Activated CD4-positive, alpha-beta memory T cell treated with anti-CD3 and anti-CD28 coated beads, Interleukin-2, amount 10 ng/mL, durations not matched to agents 7 days and 5 days (primary cell): ENCODE measurements at regions not wholly inside any gene's neighbourhood (a gene's known extent, or its start where the extent isn't known, plus 50 kb on each side); places are given as distances from the start of the nearest gene placed in this dataset.

ENCODE experiments used
- CTCF ChIA-PET: fragments of 350-600 bp; sonication (Branson Sonifier 250); formaldehyde crosslinking; loops from one replicate; lab custom pipeline; 2021; ENCODE audit warnings: antibody characterized with exemption, inconsistent platforms; lab: Charles Lee
- POLR2A ChIA-PET: fragments of 350-600 bp; sonication (Branson Sonifier 250); formaldehyde crosslinking; loops from one replicate; lab custom pipeline; 2021; ENCODE audit warnings: antibody characterized with exemption; lab: Charles Lee
- DNase-seq: peaks from one replicate; pipeline ENCODE4 v3.0.0-alpha.2; 2020
- H3K27ac Mint-ChIP-seq: one replicate; pipeline ENCODE4 v1.8.0; 2021; ENCODE audit warnings: mild to moderate bottlenecking, mixed read lengths
- H3K27me3 Mint-ChIP-seq: one replicate; pipeline ENCODE4 v1.8.0; 2021; ENCODE audit warnings: mixed read lengths
- H3K36me3 Mint-ChIP-seq: one replicate; pipeline ENCODE4 v1.8.0; 2021; ENCODE audit warnings: low read depth, mixed read lengths
- H3K4me1 Mint-ChIP-seq: one replicate; pipeline ENCODE4 v1.8.0; 2021; ENCODE audit warnings: mixed read lengths
- H3K4me3 Mint-ChIP-seq: one replicate; pipeline ENCODE4 v1.8.0; 2021; ENCODE audit warnings: mild to moderate bottlenecking, mixed read lengths
- H3K9me3 Mint-ChIP-seq: one replicate; pipeline ENCODE4 v1.8.0; 2021; ENCODE audit warnings: mixed read lengths

DNA sequence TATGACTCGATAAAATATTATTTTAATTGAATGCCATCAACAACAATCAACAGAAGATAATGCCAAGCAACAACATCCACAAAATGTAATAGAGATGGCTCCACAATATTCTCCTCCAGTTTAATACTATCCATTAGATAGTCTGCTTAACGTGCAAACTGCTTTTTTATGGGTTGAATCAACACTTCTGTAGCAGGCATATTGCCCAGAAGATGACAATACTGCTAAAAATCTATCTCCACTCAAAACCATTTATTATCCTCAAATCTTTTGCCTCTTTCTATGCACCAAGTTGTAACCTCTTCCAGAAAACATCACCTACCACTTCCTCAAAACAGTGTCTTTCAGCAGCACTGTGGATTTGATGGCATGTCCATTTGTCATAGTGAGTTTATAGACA is 295.7 kb upstream of the LMCD1 start:
- no peak overlapping the region for H3K27ac Mint-ChIP-seq
- DNase-seq = no peak
- CTCF ChIA-PET = no interaction called here
- no peak overlapping the region for H3K4me3 Mint-ChIP-seq
- H3K9me3 Mint-ChIP-seq = no peaks in the 10 kb centered on the region
- H3K36me3 Mint-ChIP-seq = no peaks in the 10 kb centered on the region
- POLR2A ChIA-PET = no interaction called here
- H3K4me1 Mint-ChIP-seq = no peaks in the 10 kb centered on the region
- H3K27me3 Mint-ChIP-seq = no peaks in the 10 kb centered on the region

DNA sequence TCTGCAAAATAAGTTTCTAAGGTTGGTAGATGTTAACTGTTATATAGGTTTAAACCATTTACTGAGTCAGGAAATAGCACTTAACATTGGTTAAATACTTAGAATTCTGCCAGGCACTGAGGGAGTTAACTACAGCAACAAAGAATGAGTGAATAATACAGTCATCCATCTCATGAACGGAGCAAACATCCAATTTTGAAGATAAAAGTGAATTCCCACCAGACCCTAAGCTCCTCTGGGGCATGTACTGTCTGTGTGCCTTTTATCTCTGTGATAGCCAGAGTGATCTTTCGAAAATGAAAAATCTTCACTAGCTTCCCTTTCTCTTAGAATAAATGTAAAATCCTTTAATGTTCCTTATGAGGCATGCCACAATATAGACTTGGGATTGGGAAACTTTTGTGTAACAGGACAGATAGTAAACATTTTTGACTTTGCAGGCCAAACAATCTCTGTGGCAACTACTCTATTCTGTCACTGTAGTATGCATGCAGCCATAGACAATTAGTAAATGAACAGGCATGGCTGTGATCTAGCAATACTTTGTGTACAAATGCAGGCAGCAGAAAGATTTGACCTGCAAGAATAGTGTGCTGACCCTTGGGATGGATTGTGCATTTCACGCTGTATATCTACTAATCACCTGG is 294.5 kb upstream of the LMCD1 start:
- ChIA-PET CTCF (no interaction called here), POLR2A (no interaction called here)
- Mint-ChIP-seq H3K4me1 (no peaks in the 10 kb centered on the region), H3K9me3 (no peaks in the 10 kb centered on the region), H3K4me3 (no peak overlapping the region), H3K27me3 (no peaks in the 10 kb centered on the region), H3K36me3 (no peaks in the 10 kb centered on the region), H3K27ac (no peak overlapping the region)
- DNase-seq = no peak

DNA sequence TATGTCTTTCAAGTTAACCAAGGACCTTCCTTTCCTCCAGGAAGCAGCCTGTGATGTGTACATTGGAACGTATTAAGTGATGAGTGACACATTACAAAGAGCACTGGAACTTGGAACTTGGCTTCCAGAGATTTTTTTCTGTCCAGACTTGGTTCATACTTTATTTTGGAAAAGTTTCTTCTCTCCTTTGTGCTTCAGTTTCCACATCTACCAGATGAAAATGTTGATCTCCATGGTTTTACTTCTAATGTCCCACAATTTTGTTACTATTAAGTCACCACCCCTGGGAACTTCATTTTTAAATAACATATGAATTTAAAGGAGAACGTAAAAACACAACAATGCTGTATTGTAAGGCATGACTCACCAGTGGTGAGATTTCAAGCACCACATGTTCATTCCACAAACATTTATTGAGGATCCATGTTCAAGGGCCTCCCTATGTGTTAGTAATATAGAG is 290.7 kb upstream of the LMCD1 start:
- Mint-ChIP-seq H3K4me1 (no peaks in the 10 kb centered on the region), H3K36me3 (no peaks in the 10 kb centered on the region), H3K27me3 (no peaks in the 10 kb centered on the region), H3K4me3 (no peak overlapping the region), H3K27ac (no peak overlapping the region), H3K9me3 (no peaks in the 10 kb centered on the region)
- ChIA-PET CTCF (no interaction called here), POLR2A (no interaction called here)
- no peak for DNase-seq

DNA sequence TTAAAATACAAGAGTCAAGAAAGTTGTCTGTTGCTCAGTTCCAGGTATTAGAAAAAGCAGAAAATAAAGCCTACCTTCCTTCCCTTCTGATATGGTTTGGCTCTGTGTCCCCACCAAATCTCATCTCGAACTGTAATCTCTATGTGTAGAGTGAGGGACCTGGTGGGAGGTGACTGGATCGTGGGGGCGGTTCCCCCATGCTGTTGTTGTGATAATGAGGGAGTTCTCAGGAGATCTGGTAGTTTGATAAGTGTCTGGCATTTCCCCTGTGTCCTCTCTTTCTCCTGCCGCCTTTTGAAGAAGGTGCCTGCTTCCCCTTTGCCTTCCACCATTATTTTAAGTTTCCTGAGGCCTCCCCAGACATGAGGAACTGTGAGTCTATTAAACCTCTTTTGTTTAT is 288.8 kb upstream of the LMCD1 start:
- no peaks in the 10 kb centered on the region for H3K4me1 Mint-ChIP-seq
- no peak for DNase-seq
- H3K9me3 Mint-ChIP-seq = no peaks in the 10 kb centered on the region
- H3K4me3 Mint-ChIP-seq = no peak overlapping the region
- H3K27ac Mint-ChIP-seq = no peak overlapping the region
- no peaks in the 10 kb centered on the region for H3K36me3 Mint-ChIP-seq
- H3K27me3 Mint-ChIP-seq = no peaks in the 10 kb centered on the region
- CTCF ChIA-PET = no interaction called here
- POLR2A ChIA-PET = no interaction called here

DNA sequence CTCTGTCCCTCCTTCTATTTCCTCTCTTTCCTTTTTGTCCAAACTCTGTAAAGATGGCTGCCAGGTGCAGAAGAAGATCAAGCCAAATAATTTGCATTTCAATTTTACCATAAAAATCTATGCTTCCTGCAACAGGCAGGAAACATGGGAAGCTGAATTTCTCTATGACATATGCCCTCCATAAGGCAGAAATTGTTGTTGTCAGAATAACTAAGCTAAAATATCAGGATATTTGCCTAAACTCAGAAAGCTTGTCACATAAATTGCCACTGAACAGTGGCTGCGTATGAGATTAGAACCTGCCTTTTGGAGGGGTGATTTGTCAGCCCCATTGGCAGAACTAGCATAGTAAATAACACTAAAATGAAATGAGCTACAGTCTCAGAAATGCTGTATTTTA is 288.3 kb upstream of the LMCD1 start:
- DNase-seq = no peak
- POLR2A ChIA-PET = no interaction called here
- Mint-ChIP-seq H3K27ac (no peak overlapping the region), H3K4me3 (no peak overlapping the region), H3K27me3 (no peaks in the 10 kb centered on the region), H3K36me3 (no peaks in the 10 kb centered on the region), H3K9me3 (no peaks in the 10 kb centered on the region), H3K4me1 (no peaks in the 10 kb centered on the region)
- CTCF ChIA-PET = no interaction called here

DNA sequence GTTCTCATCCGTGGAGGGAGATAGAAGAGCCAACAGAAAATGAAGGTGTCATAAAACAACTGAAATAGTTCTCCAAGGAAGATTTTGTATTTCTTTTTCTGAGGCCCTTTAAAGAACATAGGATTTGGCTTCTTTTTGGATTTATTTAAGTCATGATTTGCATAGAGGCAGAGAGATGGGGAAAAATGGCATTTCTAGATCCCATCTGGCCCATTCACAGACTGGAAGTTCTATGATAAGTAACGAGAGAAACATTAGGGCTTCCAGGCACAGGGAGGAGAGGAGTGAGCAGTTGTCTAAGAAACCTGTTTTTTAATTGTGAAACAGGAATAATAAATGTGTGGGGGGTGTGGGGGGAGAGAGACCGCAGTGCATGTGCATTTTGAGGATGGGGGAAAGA is 285.8 kb upstream of the LMCD1 start:
- no peaks in the 10 kb centered on the region for H3K9me3 Mint-ChIP-seq
- POLR2A ChIA-PET = no interaction called here
- no peak for DNase-seq
- no peaks in the 10 kb centered on the region for H3K4me1 Mint-ChIP-seq
- H3K36me3 Mint-ChIP-seq = no peaks in the 10 kb centered on the region
- no peak overlapping the region for H3K27ac Mint-ChIP-seq
- no peaks in the 10 kb centered on the region for H3K27me3 Mint-ChIP-seq
- no peak overlapping the region for H3K4me3 Mint-ChIP-seq
- CTCF ChIA-PET = no interaction called here

DNA sequence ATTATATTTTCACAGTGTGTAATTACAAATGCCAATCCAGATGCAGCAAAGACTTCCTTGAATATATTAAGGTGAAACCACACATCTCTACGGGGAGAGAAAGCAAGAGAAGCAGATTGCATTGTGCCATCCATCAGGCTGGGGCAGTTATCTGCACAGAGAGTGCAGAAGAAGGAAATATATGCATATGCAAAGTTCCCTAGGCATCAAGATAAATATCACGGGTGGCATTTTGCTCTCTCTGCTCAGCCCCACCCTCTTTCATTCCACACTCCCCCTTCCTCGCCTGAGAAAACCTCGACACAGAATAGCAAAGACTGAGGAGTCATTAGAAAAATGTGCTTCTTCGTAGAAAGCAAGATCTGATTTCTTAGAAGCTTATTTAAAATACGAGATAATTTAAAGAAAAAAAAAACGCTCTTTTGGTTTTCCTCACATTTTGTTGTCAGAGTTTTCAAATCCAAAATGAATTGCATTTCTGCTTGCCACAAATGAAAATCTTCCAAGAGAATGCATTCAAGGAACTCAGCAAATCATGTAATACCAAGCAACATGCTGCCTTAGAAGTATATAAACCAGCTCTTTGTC is 283.2 kb upstream of the LMCD1 start:
- Mint-ChIP-seq H3K4me3 (no peak overlapping the region), H3K27me3 (no peaks in the 10 kb centered on the region)

DNA sequence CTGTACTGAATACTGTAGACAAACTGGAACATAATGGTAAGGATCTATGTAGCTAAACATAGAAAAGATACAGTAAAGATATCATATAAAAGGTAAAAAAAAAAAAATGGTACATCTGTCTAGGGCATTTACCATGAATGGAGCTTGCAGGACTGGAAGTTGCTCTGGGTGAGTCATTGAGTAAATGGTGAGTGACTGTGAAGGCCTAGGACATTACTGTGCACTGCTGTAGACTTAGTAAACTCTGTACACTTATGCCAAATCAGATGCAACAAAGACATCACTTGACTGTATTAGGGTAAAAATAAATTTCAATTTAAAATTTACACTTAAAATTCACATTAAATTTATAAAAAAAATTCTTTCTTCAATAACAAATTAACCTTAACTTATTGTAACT is 281.3 kb upstream of the LMCD1 start:
- POLR2A ChIA-PET = no interaction called here
- no peak for DNase-seq
- Mint-ChIP-seq H3K36me3 (no peaks in the 10 kb centered on the region), H3K27me3 (no peaks in the 10 kb centered on the region), H3K4me1 (no peaks in the 10 kb centered on the region), H3K27ac (no peak overlapping the region), H3K4me3 (no peak overlapping the region), H3K9me3 (no peaks in the 10 kb centered on the region)
- CTCF ChIA-PET = interaction anchor here (1.6 kb wide), 1 partner anchor 20 kb away, joined by 4 read pairs; no protein-coding TSS in a partner anchor

More for the DNA sequence above, 283.2 kb upstream of the LMCD1 start:
- no peak for DNase-seq
- Mint-ChIP-seq H3K36me3 (no peaks in the 10 kb centered on the region), H3K4me1 (no peaks in the 10 kb centered on the region), H3K9me3 (no peaks in the 10 kb centered on the region), H3K27ac (no peak overlapping the region)
- POLR2A ChIA-PET = no interaction called here
- CTCF ChIA-PET = interaction anchor here (2.7 kb wide), 1 partner anchor 21 kb away, joined by 11 read pairs; no protein-coding TSS in a partner anchor

DNA sequence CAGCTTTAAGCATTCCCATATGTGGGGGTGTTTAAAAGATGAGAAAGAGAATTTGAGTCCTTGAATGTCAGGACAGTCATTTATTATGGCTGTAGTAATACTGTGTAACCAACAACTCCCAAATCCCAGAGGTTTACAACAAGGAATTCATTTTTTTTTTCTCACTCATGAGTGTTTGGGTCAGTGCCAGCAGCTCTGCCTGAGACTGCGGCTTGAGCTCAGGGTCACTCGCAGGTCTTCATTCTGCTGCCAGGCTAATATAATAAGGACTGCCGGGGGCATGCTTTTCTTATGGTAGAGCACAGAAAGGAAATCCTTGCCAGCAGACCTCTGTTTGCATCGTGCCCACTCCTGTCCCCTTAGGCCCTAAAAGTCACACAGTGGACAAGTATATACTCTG is 277.9 kb upstream of the LMCD1 start:
- POLR2A ChIA-PET = no interaction called here
- Mint-ChIP-seq H3K27me3 (no peaks in the 10 kb centered on the region), H3K9me3 (no peaks in the 10 kb centered on the region), H3K4me3 (no peak overlapping the region), H3K4me1 (no peaks in the 10 kb centered on the region), H3K36me3 (no peaks in the 10 kb centered on the region), H3K27ac (no peak overlapping the region)
- no peak for DNase-seq
- CTCF ChIA-PET = no interaction called here

DNA sequence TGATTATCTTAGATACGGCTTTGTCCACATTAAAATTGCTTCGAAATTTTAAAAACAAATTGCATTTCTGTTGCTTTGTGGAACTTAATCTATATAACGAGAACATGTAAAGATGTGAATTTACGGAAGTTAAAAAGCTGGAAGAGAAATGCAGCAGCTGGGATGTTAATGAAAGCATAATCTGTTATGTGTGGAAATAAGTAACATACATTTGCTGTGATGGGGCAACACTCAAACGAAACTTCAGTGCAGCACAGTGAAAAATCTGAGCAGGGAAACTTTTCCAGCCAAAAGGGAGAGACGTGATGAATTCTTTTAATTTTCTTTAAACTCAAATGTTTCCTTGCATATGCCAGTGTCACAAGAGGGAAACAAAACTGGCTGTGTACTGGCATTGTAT is 276.7 kb upstream of the LMCD1 start:
- Mint-ChIP-seq H3K4me1 (no peaks in the 10 kb centered on the region), H3K36me3 (no peaks in the 10 kb centered on the region), H3K27me3 (no peaks in the 10 kb centered on the region), H3K4me3 (no peak overlapping the region), H3K9me3 (no peaks in the 10 kb centered on the region), H3K27ac (no peak overlapping the region)
- ChIA-PET CTCF (no interaction called here), POLR2A (no interaction called here)
- DNase-seq = no peak

DNA sequence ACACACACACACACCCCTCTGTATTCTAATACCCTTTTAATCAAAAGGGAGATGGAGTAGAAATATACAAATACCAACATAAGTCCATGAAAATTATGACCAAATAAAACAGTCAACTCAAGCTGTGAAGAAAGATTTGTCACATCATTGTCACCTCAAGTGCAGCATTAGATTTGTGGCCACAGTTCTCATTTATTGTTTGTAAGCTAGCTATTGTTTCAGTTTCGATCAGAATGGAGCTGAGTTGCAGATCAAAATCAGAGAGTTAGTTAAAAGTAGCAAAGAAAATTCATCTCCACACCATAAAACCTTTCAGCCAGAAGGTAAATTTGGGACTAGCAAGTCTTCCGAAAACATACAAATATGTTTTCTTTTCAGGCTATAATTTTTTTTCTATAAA is 267.7 kb upstream of the LMCD1 start:
- peaks cover 3% of the 10 kb centered on the region for H3K27me3 Mint-ChIP-seq
- ChIA-PET CTCF (no interaction called here), POLR2A (no interaction called here)
- no peak for DNase-seq
- H3K9me3 Mint-ChIP-seq = no peaks in the 10 kb centered on the region
- no peak overlapping the region for H3K27ac Mint-ChIP-seq
- H3K36me3 Mint-ChIP-seq = no peaks in the 10 kb centered on the region
- no peak overlapping the region for H3K4me3 Mint-ChIP-seq
- H3K4me1 Mint-ChIP-seq = no peaks in the 10 kb centered on the region

DNA sequence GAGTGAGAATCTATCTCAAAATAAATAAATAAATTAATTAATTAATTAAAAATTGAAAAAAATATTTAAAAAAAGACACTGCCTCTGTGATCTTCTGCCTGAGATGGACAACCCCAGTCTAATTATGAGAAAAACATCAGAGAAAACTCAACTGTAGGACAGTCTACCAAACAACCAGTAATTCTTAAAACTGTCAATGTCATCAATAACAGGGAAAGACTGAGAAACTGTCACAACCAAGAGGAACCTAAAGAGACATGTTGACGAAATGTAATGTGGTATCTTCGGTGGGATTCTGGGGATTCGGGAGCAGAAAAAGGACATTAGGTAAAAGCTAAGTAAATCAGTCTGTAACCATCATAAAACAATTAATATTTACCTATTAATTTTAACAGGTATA is 265.4 kb upstream of the LMCD1 start:
- no peak for DNase-seq
- ChIA-PET CTCF (interaction anchor here (1.7 kb wide), 1 partner anchor 66 kb away, joined by 3 read pairs; no protein-coding TSS in a partner anchor), POLR2A (no interaction called here)
- no peak overlapping the region for H3K4me3 Mint-ChIP-seq
- peaks cover 3% of the 10 kb centered on the region for H3K27me3 Mint-ChIP-seq
- no peaks in the 10 kb centered on the region for H3K4me1 Mint-ChIP-seq
- H3K36me3 Mint-ChIP-seq = no peaks in the 10 kb centered on the region
- H3K9me3 Mint-ChIP-seq = no peaks in the 10 kb centered on the region
- H3K27ac Mint-ChIP-seq = no peak overlapping the region

DNA sequence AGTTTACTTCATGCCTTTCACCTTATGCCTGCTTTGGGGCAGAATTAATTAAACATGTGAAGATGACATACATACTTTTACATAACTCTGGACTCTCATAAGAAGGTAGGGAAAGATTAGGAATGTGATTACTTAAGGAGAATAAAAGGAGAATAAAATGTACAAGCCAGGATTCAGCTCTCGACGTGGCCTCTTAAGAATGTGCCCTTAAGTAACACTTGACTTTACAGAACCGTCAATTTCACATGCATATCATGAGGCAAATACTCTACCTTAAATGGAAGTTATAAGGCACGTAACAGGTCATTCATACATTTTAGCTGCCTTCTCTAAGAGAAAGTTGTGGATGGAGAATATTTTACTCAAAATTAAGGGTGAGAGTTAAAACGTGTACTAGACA is 263.7 kb upstream of the LMCD1 start:
- DNase-seq = no peak
- H3K27me3 Mint-ChIP-seq = no peaks in the 10 kb centered on the region
- no peaks in the 10 kb centered on the region for H3K36me3 Mint-ChIP-seq
- H3K4me1 Mint-ChIP-seq = no peaks in the 10 kb centered on the region
- POLR2A ChIA-PET = no interaction called here
- H3K9me3 Mint-ChIP-seq = no peaks in the 10 kb centered on the region
- no peak overlapping the region for H3K27ac Mint-ChIP-seq
- CTCF ChIA-PET = no interaction called here
- no peak overlapping the region for H3K4me3 Mint-ChIP-seq

DNA sequence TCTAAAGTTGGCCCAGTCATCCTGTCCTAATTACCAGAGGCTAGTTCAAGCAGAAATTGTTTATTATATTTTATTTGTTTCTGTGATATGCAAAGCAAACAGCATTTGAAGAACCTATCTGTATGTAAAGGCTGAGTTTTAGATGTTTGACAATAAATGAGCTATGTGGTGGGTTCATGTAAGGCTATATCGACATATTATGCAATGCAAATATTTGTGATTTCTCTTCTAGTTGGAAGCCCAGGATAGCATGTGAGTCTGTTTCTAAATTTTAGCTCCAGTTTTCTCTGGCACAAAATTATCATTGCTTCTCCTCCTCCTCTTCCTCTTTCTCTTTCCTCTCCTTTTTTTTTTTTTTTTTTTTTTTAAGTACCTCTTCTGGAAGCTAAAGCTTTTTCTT is 263.2 kb upstream of the LMCD1 start:
- no peak overlapping the region for H3K4me3 Mint-ChIP-seq

More for the DNA sequence above, 263.2 kb upstream of the LMCD1 start:
- POLR2A ChIA-PET = no interaction called here
- CTCF ChIA-PET = interaction anchor here (0.7 kb wide), 1 partner anchor 179 kb away, joined by 3 read pairs; no protein-coding TSS in a partner anchor
- no peaks in the 10 kb centered on the region for H3K36me3 Mint-ChIP-seq
- H3K9me3 Mint-ChIP-seq = no peaks in the 10 kb centered on the region
- no peaks in the 10 kb centered on the region for H3K4me1 Mint-ChIP-seq
- H3K27ac Mint-ChIP-seq = no peak overlapping the region
- no peaks in the 10 kb centered on the region for H3K27me3 Mint-ChIP-seq
- DNase-seq = no peak
